ENCODE measurements at regions not wholly inside any gene's neighbourhood (a gene's known extent, or its start where the extent isn't known, plus 50 kb on each side); places are given as distances from the start of the nearest gene placed in this dataset.
"Not testable (repeated sequence)": the region's sequence is repeated elsewhere in the genome, so short reads cannot be mapped to it uniquely, and the experiment has no call there.

DNA sequence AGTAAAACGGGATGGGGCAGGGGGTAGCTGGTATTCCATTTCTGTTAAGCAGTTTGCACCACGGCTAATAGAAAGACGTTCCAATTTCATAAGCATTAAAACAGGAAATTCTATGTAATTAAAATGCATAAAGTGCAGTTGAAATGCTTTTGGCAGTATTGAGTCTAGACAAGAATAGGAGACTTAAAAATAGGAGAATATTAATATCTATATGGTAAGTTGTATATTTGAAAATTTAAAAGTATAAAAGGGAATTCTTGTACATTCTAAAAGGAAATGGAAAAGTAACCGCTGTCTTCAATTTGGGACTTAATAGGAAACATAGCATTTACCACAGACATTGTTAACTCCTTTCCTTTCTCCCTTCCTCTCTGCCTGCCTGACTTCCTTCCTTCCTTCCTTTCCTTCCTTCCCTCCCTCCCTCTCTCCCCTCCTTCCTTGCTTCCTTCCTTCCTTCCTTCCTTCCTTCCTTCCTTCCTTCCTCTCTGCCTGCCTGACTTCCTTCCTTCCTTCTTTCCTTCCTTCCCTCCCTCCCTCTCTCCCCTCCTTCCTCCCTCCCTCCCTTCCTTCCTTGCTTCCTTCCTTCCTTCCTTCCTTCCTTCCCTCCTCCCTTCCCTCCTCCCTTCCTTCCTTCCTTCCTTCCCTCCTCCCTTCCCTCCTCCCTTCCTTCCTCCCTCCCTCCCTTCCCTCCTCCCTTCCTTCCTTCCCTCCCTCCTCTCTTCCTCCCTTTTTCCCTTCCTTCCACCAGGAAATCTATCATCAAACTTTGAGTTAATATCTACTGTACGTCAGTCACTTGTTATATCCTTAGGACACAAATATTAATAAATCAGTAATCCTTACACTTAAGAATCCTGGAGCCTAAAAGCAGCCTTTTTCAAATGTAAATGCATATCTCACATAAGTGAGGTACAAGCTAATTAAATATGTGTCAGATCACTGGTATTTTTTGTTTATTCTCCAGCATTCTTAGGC, 1049.3 kb downstream of the GALC start:
- no peak for DNase-seq (ENCODE audit: low read depth in 4 of 4, low spot score in 2 of 4)

DNA sequence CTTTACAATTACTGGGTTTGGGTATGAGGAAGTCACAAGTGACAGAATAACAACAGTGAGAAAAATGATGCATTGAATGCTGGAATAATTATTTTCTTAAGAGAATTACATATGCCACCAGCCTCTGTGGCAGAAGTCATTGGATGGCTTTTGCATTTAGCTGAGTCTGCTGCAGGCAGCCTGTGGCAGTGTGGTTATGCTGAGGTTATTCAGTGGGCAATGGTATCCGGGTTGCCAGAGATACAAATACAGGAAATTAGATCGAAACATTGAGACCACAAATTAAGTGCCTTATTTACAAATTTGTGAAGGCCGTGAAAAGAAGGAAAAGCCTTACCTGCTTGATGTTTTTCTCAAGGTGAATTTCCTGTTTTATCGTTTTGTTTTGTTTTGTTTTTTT, 1050.0 kb downstream of the GALC start:
- DNase-seq (ENCODE audit: low read depth in 4 of 4, low spot score in 2 of 4) = no peak

- no peak for DNase-seq (ENCODE audit: low read depth in 4 of 4, low spot score in 2 of 4)
These were observed 1052.9 kb downstream of the GALC start for GRCh38 chr14:86940106-86940505.

GRCh38 chr14:86938320-86938719, 1054.7 kb downstream of the GALC start:
- DNase-seq (ENCODE audit: low read depth in 4 of 4, low spot score in 2 of 4) = peak in 1 of 4 donors; percentile 44

- no peak for DNase-seq (ENCODE audit: low read depth in 4 of 4, low spot score in 2 of 4)
These were observed 1056.4 kb downstream of the GALC start for GRCh38 chr14:86936556-86936955.

- no peak for DNase-seq (ENCODE audit: low read depth in 4 of 4, low spot score in 2 of 4)
These were observed 1057.6 kb downstream of the GALC start for GRCh38 chr14:86935241-86935885.

DNA sequence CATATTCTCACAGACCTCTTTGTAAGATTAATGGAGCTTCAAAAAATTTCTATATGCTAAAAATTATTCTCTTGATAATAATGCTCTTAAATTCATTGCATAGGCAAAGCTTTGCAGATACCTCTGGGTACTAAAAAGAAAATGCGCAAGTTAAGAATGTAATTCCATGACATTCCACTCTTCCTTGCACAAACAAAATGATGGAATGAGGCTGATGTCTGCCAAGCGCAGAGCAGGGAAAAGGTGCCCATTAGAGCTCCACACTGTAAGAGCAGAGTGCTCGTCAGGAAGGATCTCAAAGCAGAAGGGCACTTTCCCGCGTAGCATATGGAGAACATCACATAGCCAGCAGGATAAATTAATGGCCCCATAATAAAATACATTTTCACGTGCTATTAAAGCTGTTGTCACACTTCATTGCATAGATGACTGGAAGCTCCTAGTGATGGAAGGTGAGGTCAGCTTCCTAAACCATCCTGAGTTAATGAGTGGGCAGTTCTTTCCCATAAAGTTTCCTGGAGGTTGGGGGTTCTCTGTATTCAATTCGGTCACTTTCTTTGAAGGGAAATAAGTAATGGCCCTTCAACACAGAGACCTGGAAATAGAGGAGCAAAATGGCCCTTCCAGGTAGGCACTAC, 1058.9 kb downstream of the GALC start:
- no peak for DNase-seq (ENCODE audit: low read depth in 4 of 4, low spot score in 2 of 4)

DNA sequence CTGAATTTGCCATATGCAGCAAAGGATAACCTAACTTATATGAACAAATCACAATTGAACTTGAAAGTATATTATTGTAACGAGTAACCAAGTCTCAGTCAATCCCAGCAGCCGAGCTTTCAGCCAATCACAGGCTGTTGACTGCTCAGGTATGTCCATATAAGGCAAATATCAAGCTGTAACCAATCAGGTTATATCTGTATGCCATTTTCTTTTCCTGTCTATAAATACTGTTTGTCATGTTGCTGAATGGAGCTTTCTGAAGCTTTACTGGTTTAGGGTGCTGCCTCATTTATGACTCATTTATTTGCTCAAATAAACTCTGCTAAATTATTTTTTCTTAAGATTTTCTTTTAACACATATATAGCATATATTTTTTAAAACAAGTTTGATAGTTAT, 1059.5 kb downstream of the GALC start:
- DNase-seq (ENCODE audit: low read depth in 4 of 4, low spot score in 2 of 4) = no peak

DNA sequence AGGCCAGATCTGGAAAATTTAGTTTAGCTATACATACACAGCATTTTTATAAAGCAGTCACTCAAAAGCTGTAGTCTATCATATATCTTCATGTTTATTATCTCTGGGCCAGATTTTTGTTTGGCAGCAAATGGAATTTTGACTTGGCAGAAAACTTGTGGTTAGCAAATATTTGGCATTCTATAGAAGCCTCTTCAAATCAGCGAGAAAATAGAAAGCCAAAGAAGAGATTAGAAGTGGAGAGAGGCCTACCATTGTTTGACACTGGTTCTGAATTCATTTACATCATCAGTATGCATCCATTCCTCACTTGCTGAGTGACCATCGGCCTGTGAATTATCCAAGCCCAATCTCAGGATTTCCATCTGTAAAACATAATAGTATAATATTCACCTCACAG, 1077.6 kb downstream of the GALC start:
- no peak for DNase-seq (ENCODE audit: low read depth in 4 of 4, low spot score in 2 of 4)

DNA sequence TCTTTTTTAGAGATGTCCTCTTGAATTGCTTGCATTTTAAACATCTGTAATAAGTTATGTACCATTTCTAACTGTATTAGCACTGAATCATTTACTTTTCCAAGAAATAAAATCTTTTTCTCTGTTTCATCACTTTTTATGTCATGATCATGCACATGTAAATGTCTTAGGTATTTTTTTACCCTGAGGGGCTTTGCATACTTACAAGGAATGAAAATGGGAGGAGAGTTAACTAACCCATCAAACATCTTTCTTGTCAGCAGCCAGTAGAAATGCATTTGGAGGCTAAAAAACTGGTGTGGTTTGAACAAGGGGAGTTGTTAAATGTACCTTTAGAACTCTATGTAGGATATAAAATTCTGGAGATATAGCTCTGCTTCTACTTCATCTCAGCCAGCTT, 1080.3 kb downstream of the GALC start:
- DNase-seq (ENCODE audit: low read depth in 4 of 4, low spot score in 2 of 4) = no peak

DNA sequence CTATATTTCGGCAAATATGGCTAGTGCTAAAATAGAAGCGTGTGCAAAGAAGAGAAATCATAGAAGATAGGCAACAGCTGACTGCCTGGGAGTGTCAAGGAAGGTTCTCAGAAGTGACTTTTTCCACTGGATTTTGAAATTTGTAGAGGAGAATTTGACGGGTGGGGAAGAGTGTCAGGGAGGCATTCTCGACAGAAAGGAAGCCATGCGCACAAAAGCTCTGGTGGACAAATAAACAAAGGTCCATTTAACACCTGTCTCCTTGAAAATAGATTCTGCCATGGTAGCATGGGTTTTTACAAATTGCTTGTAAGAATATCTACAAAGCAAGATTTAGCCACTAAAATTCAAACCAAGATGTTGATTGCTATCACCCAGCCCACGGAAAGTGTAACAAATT, 1081.5 kb downstream of the GALC start:
- no peak for DNase-seq (ENCODE audit: low read depth in 4 of 4, low spot score in 2 of 4)

- not testable (repeated sequence) for DNase-seq (ENCODE audit: low read depth in 4 of 4, low spot score in 2 of 4)
These were observed 1087.5 kb downstream of the GALC start for GRCh38 chr14:86905386-86905926.

GRCh38 chr14:86902176-86902950, 1090.6 kb downstream of the GALC start:
- no peak for DNase-seq (ENCODE audit: low read depth in 4 of 4, low spot score in 2 of 4)

DNA sequence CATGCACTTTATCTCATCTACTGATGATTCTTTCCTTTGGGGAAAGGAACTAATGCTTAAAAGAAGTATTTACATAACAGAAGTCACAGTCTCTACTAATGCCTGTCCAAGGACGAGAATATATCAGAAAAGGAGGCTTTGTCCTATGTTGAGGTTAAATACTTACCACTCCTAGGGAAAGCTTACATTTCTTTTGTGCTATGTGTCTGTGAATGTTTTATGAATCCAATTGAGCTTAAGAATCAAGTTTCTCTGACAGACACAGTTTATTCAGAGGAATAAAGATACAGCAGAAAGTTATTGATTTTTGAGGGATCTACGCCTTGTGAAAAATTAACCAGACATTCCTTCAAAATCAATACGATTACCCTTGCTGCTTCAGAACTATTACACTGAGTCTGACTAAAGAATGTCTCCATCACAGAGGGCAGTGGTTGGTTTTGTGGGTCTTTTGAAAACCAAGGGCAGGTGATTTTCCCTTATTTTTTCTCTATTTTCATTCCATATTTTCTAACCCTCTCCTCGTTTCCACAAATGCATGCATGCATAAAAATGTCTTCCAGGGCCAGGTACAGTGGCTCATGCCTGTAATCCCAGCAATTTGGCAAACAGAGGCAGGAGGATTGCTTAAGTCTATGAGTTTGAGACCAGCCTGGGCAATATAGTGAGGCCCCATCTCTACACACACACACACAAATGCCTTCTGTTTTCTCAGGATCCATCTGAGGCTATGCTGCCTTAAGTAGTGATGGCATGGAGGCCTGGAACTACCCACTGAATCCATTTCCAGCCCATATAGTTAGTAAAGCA, 1095.1 kb downstream of the GALC start:
- no peak for DNase-seq (ENCODE audit: low read depth in 4 of 4, low spot score in 2 of 4)

DNA sequence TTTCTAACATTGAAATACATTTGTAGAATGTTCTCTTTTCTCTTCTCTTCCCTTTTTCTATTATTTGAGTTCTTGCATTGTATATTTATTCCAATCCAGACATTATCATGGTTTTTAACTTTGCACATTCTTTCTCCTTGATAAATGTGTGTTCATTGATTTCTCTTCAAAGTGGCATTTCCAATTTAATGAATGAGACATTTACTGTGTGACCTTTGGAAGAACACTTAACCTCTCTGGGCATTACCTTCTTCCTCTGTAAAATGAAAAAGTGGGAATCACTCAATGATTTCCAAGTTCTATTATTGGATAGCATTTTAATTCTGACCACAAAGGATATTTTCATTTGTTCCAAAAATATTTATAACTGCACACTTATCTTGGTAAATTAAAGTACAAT, 1095.8 kb downstream of the GALC start:
- DNase-seq (ENCODE audit: low read depth in 4 of 4, low spot score in 2 of 4) = no peak

- DNase-seq (ENCODE audit: low read depth in 4 of 4, low spot score in 2 of 4) = no peak
These were observed 1096.3 kb downstream of the GALC start for GRCh38 chr14:86896701-86897100.

DNA sequence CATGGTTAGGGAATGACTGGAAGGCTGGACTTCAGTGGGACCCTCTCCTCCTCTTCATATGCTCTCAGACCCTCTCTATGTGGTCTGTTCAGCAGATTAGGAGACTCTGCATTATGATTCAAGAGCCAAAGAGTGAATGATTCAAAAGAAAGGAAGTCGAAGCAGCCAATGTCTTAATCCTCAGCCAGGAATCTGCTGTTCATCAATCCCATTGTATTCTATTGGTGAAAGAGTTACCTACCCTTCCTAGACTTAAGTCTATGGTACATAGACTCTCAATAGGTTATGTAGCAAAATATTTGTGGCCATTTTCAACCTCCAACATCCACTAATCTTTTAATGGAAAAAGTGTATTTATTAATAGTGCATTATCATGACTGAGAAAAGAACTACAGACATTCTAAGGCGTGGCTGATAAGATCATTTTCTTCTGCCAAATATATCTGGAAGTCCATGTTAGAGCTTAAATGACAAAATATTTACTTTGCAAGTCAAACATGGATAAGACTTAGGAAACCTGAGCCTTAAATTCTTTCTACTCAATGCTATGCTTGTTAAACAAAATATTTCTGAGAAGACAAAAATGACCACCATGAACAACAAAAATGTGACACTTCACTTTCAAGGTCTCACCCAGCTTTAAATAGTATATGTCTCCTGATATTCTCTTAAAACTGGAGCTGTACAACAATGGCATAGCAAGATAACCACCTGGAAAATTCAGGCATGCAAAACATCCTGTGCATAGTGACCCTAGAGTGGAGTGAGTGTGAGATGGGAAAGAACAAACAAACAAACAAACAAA, 1100.6 kb downstream of the GALC start:
- DNase-seq (ENCODE audit: low read depth in 4 of 4, low spot score in 2 of 4) = no peak

- DNase-seq (ENCODE audit: low read depth in 4 of 4, low spot score in 2 of 4) = no peak
These were observed 1107.7 kb downstream of the GALC start for GRCh38 chr14:86885280-86885679.

DNA sequence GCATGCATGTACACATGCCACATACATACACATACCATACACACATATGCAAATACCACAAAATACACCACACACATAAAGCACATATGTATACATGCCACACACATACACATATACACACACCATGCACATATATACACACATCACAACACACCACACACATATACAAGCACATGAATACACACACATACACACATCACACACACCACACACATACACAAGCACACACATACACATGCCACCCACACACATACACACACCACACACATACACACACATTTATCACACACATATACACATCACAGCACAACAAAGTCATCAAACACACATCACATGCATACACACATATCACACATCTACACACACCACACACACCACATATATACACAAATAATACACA, 1108.5 kb downstream of the GALC start:
- no peak for DNase-seq (ENCODE audit: low read depth in 4 of 4, low spot score in 2 of 4)

Data from left renal cortex interstitium (tissue), 4 donors.